ENCODE measurements at regions not wholly inside any gene's neighbourhood (a gene's known extent, or its start where the extent isn't known, plus 50 kb on each side); places are given as distances from the start of the nearest gene placed in this dataset.

GRCh38 chr20:17062712-17063111 lies 164.1 kb upstream of the PCSK2 start:
- DNase-seq (ENCODE audit: missing footprints) (no peak), ATAC-seq (no peak)
- intact Hi-C loops (cut with DNase I), result no loop called here

- no peak for DNase-seq (ENCODE audit: missing footprints)
- ATAC-seq, result no peak
- intact Hi-C loops (cut with DNase I), result no loop called here
Measured at GRCh38 chr20:17066902-17067301, 159.9 kb upstream of the PCSK2 start.

- no peak for ATAC-seq
- no peak for DNase-seq (ENCODE audit: missing footprints)
- intact Hi-C loops (cut with DNase I), result no loop called here
Measured at GRCh38 chr20:17068084-17068711, 158.6 kb upstream of the PCSK2 start.

- ATAC-seq, result no peak
- DNase-seq (ENCODE audit: missing footprints), result no peak
- intact Hi-C loops (cut with DNase I), result no loop called here
Measured at GRCh38 chr20:17077030-17077429, 149.8 kb upstream of the PCSK2 start.

GRCh38 chr20:17083738-17084137 lies 143.1 kb upstream of the PCSK2 start:
- ATAC-seq (no peak), DNase-seq (ENCODE audit: missing footprints) (no peak)
- intact Hi-C loops (cut with DNase I), result no loop called here

GRCh38 chr20:17084909-17085308 lies 141.9 kb upstream of the PCSK2 start:
- ATAC-seq (no peak), DNase-seq (ENCODE audit: missing footprints) (no peak)
- intact Hi-C loops (cut with DNase I), result no loop called here

- no peak for ATAC-seq
- intact Hi-C loops (cut with DNase I), result no loop called here
- no peak for DNase-seq (ENCODE audit: missing footprints)
Measured at GRCh38 chr20:17093782-17094181, 133.1 kb upstream of the PCSK2 start.

GRCh38 chr20:17097603-17098002 lies 129.2 kb upstream of the PCSK2 start:
- ATAC-seq (no peak), DNase-seq (ENCODE audit: missing footprints) (no peak)
- intact Hi-C loops (cut with DNase I), result no loop called here

GRCh38 chr20:17100506-17100905 lies 126.3 kb upstream of the PCSK2 start:
- intact Hi-C loops (cut with DNase I), result no loop called here
- ATAC-seq, result no peak
- no peak for DNase-seq (ENCODE audit: missing footprints)

- ATAC-seq, result no peak
- no peak for DNase-seq (ENCODE audit: missing footprints)
- intact Hi-C loops (cut with DNase I), result no loop called here
Measured at GRCh38 chr20:17107127-17107526, 119.7 kb upstream of the PCSK2 start.

- DNase-seq (ENCODE audit: missing footprints) (no peak), ATAC-seq (no peak)
- intact Hi-C loops (cut with DNase I), result no loop called here
Measured at GRCh38 chr20:17108896-17109295, 117.9 kb upstream of the PCSK2 start.

- no peak for DNase-seq (ENCODE audit: missing footprints)
- intact Hi-C loops (cut with DNase I), result no loop called here
- ATAC-seq, result no peak
Measured at GRCh38 chr20:17109307-17109706, 117.5 kb upstream of the PCSK2 start.

- intact Hi-C loops (cut with DNase I), result no loop called here
- no peak for DNase-seq (ENCODE audit: missing footprints)
- ATAC-seq, result no peak
Measured at GRCh38 chr20:17128206-17128605, 98.6 kb upstream of the PCSK2 start.

GRCh38 chr20:17129089-17129488 lies 97.8 kb upstream of the PCSK2 start:
- ATAC-seq, result no peak

GRCh38 chr20:17137692-17138091 lies 89.1 kb upstream of the PCSK2 start:
- ATAC-seq (no peak), DNase-seq (ENCODE audit: missing footprints) (no peak)
- intact Hi-C loops (cut with DNase I), result no loop called here

More at GRCh38 chr20:17129089-17129488, 97.8 kb upstream of the PCSK2 start:
- intact Hi-C loops (cut with DNase I), result no loop called here
- no peak for DNase-seq (ENCODE audit: missing footprints)

GRCh38 chr20:17138237-17138636 lies 88.6 kb upstream of the PCSK2 start:
- DNase-seq (ENCODE audit: missing footprints), result no peak
- ATAC-seq, result no peak
- intact Hi-C loops (cut with DNase I), result no loop called here

- ATAC-seq (no peak), DNase-seq (ENCODE audit: missing footprints) (no peak)
- intact Hi-C loops (cut with DNase I), result no loop called here
Measured at GRCh38 chr20:17140894-17141293, 85.9 kb upstream of the PCSK2 start.

GRCh38 chr20:17141568-17141967 lies 85.3 kb upstream of the PCSK2 start:
- ATAC-seq (no peak), DNase-seq (ENCODE audit: missing footprints) (no peak)
- intact Hi-C loops (cut with DNase I), result no loop called here

- no peak for DNase-seq (ENCODE audit: missing footprints)
- ATAC-seq, result no peak
- intact Hi-C loops (cut with DNase I), result no loop called here
Measured at GRCh38 chr20:17142666-17143065, 84.2 kb upstream of the PCSK2 start.

GRCh38 chr20:17150858-17151257 lies 76.0 kb upstream of the PCSK2 start:
- intact Hi-C loops (cut with DNase I), result no loop called here
- DNase-seq (ENCODE audit: missing footprints), result no peak
- ATAC-seq, result no peak

GRCh38 chr20:17155401-17155800 lies 71.4 kb upstream of the PCSK2 start:
- DNase-seq (ENCODE audit: missing footprints) (no peak), ATAC-seq (no peak)
- intact Hi-C loops (cut with DNase I), result no loop called here
